ENCODE measurements at regions not wholly inside any gene's neighbourhood (a gene's known extent, or its start where the extent isn't known, plus 50 kb on each side); places are given as distances from the start of the nearest gene placed in this dataset.
"Not testable (repeated sequence)": the region's sequence is repeated elsewhere in the genome, so short reads cannot be mapped to it uniquely, and the experiment has no call there.

DNA sequence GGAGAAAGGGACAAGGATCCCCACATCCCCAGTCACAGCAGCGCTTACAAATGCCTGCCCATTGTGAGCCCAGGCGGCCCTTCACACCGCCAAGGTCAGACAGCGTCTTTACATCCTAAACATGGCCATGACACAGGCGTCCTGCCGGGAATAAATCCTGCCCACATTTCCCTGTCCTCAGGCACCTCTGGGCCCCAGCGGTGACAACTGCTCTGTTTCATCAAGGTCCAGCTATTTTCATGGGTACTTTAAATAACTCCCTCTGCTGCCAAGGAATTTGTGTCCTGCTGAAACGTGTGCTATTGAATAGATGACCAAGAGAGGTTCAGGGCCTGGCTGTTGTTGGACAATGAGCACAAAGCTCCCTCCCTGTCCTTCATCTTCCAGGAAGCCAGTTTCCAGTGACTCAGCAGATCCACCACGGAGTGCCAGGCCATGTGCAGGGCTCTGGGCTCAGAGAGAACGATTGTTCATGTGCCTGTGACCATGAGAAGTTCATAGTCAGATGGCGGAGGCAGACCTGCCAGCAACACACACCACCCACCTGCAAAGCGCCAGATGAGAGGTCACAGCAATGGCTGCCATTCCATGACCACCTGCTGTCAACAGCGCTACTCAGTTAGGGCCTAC is 195.8 kb downstream of the MATN1 start:
- TF ChIP-seq, protein P1, sequence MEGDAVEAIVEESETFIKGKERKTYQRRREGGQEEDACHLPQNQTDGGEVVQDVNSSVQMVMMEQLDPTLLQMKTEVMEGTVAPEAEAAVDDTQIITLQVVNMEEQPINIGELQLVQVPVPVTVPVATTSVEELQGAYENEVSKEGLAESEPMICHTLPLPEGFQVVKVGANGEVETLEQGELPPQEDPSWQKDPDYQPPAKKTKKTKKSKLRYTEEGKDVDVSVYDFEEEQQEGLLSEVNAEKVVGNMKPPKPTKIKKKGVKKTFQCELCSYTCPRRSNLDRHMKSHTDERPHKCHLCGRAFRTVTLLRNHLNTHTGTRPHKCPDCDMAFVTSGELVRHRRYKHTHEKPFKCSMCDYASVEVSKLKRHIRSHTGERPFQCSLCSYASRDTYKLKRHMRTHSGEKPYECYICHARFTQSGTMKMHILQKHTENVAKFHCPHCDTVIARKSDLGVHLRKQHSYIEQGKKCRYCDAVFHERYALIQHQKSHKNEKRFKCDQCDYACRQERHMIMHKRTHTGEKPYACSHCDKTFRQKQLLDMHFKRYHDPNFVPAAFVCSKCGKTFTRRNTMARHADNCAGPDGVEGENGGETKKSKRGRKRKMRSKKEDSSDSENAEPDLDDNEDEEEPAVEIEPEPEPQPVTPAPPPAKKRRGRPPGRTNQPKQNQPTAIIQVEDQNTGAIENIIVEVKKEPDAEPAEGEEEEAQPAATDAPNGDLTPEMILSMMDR (IDR thresholded peaks at IDR 0.05; ENCODE audit: low read depth, low read length): no peak
- no peak overlapping the region for H3K4me3 ChIP-seq (ENCODE audit: low read depth, low read length)

DNA sequence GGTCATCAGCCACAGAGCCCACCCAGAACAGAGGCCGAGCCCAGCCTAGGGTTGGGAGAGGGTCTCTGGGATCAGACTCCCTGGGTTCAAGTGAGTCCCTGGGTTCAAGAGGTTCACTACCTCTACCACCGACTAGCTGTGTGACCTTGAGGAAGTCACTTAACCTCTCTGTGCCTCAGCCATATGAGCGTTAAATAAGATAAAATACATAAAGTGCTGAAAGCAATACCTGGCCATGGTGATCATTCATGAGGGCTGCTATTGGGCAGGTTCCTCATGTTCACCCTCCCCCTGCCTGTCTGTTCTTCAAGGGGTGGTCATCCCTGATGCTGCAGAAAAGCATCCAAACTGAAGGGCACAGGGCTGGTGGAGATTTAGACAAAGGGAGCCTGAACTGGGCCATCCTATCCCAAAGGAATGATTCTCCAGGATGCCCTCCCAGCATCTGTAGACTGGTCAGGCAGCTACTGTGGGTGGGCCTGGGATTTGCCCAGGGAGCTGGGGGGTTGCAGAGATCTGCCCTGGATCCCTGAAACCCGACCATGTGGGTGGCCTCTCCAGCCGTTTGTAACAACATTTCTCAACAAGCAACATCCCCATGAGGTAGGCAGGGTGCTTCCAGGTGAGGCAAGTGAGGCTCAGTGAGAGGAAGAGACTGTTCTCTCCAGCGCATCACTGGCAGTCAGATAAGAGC is 196.6 kb downstream of the MATN1 start:
- TF ChIP-seq, protein P1 (IDR thresholded peaks at IDR 0.05; ENCODE audit: low read depth, low read length): no peak

DNA sequence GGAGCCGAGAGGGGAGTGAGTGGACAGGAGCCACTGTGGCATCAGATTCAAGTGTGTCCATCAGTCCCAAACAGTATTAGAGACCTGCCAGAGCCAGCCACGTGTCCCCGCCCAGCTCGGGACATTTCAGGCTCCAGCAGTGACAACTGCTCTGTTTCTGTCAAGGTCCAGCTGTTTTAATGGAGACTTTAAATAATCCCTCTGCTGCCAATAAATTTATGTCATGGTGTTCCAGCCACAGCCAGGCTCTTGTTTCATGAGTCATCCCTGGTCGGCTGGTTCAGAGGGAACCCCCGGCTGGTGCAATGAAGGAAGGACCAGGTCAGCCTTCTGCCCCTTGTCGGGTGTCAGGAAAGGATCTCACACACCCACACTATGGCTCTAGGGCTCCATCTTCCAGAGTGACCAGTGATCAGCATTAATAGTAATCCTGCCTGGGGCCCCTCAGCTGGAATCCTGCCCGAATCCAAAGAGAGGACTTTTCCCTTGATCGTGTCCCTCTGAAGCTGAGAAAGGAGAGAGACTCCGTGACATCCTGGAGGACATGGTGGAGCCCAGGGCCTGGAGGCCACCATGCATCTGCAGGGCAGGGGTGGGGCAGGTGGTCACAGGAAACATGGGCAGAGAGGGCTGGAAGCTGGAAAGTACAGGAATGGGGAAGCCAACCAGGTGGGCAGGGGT is 197.3 kb downstream of the MATN1 start:
- TF ChIP-seq, protein P1 (IDR thresholded peaks at IDR 0.05; ENCODE audit: low read depth, low read length): no peak
- no peak overlapping the region for H3K4me3 ChIP-seq (ENCODE audit: low read depth, low read length)

More for the DNA sequence above, 196.6 kb downstream of the MATN1 start:
- no peak overlapping the region for H3K4me3 ChIP-seq (ENCODE audit: low read depth, low read length)

DNA sequence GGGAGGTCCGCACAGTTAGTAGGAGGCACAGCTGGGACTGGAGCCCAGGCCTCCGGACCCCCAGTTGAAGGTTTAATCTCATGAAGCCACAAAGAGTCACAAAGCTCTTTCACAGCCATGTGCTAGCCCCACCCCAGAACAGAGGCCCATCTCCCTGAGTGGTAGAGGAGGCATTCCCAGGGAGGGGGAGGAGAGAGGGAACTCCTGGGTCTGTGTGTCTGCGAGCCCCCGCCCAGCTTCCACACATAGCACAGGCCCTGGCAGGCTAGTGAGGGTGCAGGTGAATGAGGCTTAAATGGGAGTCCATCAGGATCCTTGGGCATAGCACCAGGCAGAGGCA is 197.8 kb downstream of the MATN1 start:
- TF ChIP-seq, protein P1 (IDR thresholded peaks at IDR 0.05; ENCODE audit: low read depth, low read length): no peak
- no peak overlapping the region for H3K4me3 ChIP-seq (ENCODE audit: low read depth, low read length)

DNA sequence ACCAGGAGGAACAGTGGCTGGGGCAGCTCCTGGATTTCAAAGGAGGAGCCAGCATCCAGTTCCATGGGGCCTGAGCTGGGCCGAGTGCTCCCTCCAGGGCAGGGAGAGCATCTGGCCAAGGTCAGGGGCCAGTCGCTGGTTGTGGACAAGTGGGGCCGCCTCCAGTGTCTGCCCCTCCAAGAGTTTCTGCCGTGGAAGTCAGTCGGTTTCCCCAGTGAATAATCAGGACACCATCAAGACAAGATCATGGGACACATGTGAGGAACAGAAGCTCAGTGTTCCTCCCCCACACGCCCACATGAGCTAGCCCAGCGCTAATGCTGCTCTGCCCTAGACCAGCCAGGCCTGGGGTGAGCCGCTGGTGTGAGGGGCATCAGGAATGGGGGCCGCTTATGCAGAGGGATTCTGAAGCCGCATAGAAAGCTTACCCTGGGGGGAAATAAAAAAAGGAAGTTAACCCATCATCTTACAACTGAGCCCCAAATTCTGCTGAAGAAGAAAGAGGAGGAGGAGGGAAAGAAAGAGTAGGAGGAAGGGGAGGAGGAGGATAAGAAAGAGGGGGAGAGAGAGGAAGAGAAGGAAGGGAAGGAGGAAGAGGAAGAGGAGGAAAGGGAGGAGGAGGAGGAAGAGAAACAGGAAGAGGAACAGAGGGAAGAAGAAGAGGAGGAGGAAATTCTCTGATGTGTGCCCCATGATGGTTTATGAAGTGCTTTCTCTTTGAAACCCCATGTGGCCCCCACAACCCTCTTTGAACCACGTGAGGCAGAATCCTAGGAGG is 198.4 kb downstream of the MATN1 start:
- TF ChIP-seq, protein P1 (IDR thresholded peaks at IDR 0.05; ENCODE audit: low read depth, low read length): no peak

DNA sequence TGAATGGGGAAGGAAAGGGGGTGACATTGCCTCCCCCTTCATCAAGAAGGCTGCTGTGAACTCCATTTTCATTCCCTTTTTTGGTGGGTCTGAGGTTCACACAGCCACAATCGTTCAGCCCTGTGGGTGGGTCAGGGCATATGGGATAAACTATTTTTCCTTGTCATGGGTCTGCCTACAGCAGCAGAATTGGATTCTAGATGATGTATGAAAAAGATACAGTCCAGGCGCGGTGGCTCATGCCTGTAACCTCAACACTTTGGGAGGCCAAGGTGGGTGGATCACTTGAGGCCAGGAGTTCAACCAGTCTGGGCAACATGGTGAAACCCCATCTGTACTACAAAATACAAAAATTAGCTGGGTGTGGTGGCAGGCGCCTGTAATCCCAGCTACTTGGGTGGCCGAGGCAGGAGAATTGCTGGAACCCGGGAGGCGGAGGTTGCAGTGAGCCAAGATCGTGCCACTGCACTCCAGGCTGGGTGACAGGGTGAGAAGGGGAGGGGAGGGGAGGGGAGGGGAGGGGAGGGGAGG is 199.3 kb downstream of the MATN1 start:
- not testable (repeated sequence) for H3K4me3 ChIP-seq (ENCODE audit: low read depth, low read length)

More for the DNA sequence above, 198.4 kb downstream of the MATN1 start:
- no peak overlapping the region for H3K4me3 ChIP-seq (ENCODE audit: low read depth, low read length)

Data from WI38 (cell line).